GF-D8 (cell line): ENCODE measurements at regions not wholly inside any gene's neighbourhood (a gene's known extent, or its start where the extent isn't known, plus 50 kb on each side); places are given as distances from the start of the nearest gene placed in this dataset.
"Not testable (repeated sequence)": the region's sequence is repeated elsewhere in the genome, so short reads cannot be mapped to it uniquely, and the experiment has no call there.

Experiments
- DNase-seq: peaks from one replicate; lab custom pipeline; 2025; lab: John Stamatoyannopoulos, UW

DNA sequence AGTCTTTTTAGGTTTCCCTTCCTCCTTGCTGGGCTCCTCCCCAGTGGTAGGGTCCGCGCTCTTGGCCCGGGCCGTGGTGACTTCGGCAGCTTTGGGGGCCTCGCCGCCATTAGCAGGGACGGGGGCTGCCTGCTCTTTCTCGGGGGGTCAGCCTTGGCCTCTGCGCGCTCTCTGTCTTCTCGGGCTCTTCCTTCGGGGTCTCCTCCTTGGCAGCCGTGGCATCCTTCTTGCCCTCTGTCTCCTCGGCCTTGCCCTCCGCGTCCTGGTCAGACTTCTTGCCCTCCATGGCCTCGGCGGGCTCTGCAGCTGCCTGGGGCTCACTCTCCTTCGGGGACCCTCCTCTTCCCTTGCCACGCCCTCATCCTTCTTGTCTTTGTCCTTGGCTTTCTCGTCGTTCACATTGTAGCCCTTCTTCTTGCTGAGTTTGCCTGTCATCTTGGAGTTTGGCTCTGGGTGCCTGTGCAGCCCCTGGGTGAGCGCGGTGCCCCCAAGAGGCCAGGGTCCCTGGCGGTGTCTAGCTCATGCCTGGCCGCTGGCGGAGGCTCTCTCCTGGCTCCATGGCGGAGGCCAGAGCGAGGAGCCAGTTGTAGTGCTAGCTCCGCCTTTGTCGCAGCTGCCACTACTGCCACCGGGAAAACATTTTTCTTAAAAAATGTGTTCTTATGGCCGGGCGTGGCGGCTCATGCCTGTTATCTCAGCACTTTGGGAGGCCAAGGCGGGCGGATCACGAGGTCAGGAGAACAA lies 283.0 kb upstream of the SGCG start:
- DNase-seq: no peak

- not testable (repeated sequence) for DNase-seq
These were observed 280.3 kb upstream of the SGCG start for GRCh38 chr13:22900416-22900951.

- DNase-seq: no peak
These were observed 277.5 kb upstream of the SGCG start for GRCh38 chr13:22903301-22903700.

GRCh38 chr13:22903925-22904324 lies 276.9 kb upstream of the SGCG start:
- DNase-seq: no peak

DNA sequence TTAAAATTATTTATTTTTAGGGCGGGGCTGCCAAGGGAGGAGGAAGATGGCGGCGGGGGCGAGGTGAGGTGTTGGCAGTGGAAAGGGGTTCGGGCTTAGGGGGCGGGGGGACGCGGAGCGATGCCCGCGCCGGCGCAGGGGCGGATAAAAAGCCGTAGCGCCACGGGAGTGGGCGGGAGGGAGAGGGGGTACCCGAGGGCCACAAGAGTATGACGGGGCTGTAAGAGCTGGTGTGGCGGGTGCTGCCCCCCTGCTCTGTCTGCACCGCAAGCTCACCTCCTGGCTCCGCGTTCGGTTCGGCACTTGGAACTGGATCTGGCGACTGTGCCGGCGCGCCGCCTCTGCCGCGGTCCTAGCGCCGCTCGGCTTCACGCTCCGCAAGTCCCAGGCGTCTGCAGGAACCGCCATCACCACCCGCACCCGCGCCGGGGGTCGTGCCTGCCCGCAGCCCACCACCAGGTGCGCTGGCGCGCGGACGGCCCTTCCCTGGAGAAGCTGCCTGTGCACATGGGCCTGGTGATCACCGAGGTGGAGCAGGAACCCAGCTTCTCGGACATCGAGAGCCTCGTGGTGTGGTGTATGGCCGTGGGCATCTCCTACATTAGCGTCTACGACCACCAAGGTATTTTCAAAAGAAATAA lies 265.2 kb upstream of the SGCG start:
- DNase-seq: no peak

GRCh38 chr13:22916276-22916675 lies 264.5 kb upstream of the SGCG start:
- DNase-seq: not testable (repeated sequence)

GRCh38 chr13:22925881-22926747 lies 254.7 kb upstream of the SGCG start:
- DNase-seq: no peak

- DNase-seq: no peak
These were observed 253.9 kb upstream of the SGCG start for GRCh38 chr13:22926748-22927400.

DNA sequence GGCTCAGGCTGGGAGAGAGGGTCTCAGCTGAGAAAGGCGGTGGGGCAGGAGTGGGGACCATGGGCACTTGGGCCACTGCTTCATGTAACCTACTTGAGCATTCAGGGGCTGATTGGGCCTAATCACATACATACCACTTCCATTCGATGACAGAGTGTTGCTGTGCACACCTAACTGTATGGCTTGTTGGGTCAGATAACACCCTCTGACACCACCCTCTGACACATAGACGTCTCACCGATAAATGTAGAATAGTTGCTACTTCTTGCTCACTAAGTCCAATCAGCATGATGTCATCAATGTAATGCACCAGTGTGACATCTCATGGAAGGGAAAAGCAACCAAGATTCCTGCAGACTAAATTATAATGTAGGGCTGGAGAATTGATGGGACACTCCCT lies 252.9 kb upstream of the SGCG start:
- not testable (repeated sequence) for DNase-seq

DNA sequence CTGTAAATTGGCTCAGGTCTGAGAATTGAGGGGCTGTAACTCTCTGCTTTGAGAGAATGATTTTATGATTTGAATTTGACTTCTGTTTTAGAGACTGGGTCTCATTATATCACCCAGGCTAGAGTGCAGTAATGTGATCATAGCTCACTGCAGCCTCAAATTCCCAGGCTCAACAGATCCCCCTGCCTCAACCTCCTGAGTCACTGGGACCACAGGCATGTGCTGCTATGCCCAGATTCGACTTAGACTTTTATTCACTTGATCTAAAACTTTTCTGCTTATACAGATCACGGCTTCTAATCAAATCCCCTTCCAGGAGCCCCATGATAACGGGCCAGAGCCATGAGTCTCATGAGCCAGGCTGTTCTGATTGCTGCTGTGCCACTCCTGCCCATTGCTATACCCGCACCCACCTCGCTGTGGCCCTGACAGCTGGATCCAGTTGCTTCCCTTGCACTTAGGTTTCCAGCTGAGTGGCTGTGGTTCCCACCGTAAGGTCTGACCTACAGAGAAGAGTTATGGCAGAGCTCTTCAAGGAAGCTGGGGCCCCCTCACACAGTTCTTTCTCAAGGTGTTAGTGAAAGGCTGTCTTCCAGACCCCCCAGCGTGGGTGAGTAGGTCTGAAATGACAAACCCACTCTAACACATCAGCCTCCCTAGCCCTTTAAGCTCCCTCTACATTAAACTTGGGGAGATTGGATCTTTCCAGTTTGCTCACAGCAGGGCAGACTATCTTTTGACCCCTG lies 251.2 kb upstream of the SGCG start:
- no peak for DNase-seq

DNA sequence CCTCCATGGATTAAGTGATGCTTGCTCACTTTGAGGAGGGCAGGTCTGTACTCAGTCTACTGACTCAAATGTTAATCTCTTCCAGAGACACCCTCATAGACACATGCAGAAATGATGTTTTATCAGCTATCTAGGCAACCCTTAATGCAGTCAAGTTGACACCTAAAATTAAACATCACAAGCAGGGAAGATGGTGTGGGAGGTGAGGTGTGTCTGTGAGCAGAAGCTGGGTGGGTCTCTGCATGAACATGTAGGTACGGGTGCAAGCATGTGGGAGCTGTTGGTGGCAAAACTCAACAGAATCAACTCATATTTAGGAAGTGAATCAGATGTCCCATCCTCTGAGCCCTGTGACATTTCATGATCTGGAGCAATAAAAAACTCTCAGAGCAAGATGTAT lies 249.2 kb upstream of the SGCG start:
- DNase-seq: no peak

DNA sequence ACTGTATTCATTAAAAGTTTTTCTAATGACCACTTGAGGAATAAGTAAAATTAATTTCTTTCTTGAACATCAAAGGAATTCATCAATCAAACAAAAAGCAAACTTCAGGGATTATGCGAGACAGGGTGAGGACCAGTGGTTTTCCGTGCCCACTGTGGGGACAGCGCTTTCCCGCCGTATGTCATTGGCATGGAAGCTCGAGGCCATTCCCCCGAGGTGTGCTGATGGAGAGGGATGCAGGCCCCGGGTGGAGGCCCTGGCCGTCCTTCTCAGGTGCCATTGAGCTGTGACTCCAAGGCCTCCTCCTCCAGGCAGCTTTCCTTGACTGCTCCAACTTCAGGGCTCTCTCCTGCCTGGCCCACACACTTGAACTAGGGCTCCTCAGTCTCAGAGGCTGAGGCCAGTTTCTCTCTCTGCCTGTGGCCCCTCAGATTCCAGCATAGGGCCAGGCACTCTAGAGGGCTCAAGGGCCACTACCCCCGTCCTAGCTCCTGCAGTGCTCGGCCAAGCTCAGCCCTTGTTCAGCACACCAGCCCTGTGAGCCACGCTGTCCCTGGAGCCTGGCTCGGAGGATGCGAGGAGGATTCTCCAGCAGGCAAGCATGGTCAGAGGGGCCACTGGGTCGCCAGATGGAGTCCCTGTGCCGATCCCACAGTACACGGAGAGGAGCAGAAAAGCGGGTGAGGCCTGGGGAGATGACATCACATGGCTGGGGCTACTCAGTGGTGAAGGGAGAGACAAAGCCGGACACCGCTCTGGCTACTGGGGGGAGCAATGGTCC lies 248.0 kb upstream of the SGCG start:
- not testable (repeated sequence) for DNase-seq

DNA sequence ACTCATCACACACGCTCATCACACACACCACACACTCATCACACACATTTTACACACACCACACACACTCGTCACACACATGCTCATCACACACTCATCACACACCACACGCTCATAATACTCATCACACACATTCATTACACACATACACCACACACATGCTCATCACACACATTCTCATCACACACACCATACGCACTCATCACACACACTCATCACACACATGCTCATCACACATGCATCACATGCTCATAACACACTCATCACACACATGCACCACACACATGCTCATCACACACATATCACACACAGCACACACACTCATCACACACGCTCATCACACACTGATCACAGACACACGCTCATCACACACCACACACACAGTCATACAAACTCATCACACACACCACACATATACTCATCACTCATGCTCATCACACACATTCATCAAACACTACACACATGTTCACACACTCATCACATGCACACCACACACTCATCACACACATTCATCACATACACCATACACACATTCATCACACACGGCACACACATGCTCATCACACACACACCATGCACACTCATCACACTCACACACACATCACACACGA lies 247.1 kb upstream of the SGCG start:
- DNase-seq: no peak

GRCh38 chr13:22934744-22935523 lies 245.8 kb upstream of the SGCG start:
- no peak for DNase-seq

DNA sequence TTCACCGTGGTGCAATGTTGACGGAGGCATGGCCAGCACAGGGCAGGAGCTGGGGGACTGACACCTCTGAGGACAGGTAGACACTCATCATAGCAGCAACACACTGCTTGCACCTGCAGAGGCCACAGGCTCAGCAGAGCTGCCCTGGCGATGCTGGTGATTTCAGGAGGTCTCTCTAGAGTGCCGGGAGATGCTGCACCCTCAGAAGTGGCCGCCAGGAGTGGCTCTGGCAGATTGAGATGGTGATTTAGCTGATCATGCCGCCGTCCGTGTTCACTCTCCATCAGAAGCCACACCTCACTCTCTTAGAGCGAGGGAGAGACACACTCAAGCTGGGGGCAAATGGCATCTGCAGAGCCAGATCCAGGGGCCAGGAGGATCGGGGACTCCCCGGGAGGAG lies 244.6 kb upstream of the SGCG start:
- no peak for DNase-seq

GRCh38 chr13:22937241-22937640 lies 243.5 kb upstream of the SGCG start:
- no peak for DNase-seq

GRCh38 chr13:22937953-22938352 lies 242.8 kb upstream of the SGCG start:
- no peak for DNase-seq

DNA sequence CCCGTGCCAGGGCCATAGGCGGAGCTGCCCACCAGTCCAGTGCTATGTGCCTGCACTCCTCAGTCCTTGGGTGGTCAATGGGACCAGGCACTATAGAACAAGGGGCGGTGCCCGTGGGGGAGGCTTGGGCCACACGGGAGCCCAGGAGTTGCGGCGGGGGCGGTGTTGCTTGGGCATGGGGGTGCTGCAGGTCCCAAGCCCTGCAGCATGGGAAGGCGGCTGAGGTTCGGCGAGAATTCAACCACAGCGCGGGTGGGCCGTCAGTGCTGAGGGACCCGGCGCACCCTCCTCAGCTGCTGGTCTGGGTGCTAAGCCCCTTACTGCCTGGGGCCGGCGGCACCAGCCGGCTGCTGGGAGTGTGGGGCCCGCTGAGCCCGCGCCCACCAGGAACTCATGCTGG lies 242.2 kb upstream of the SGCG start:
- no peak for DNase-seq

DNA sequence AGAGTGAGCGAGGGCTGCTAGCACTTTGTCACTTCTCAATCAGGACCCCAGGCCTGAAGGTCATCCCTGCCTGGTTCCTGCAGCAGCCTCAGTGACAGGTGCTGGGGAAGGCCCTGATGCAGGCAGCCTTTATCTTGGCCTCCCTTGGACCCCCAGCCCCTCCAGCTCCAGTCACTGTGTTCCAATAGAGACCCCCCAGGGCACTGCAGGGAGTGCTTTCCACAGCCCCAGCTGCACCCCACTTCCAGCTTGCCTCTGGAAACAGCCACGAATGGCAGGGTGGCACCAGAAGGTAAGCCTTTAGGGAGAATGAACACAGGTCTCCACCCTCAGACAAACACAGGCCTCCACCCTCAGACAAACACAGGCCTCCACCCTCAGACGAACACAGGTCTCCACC lies 241.6 kb upstream of the SGCG start:
- no peak for DNase-seq
